ENCODE measurements at regions not wholly inside any gene's neighbourhood (a gene's known extent, or its start where the extent isn't known, plus 50 kb on each side); places are given as distances from the start of the nearest gene placed in this dataset.

- TF ChIP-seq PPARA (CRISPR knock-in tag; IDR thresholded peaks at IDR 0.05; ENCODE audit: borderline replicate concordance) (no peak), ZFP30 (CRISPR knock-in tag; IDR thresholded peaks at IDR 0.05) (no peak), SNAI2 (CRISPR knock-in tag; IDR thresholded peaks at IDR 0.05) (no peak), ARNTL (CRISPR knock-in tag; IDR thresholded peaks at IDR 0.05; ENCODE audit: borderline replicate concordance, low read depth) (no peak), PATZ1 (CRISPR knock-in tag; IDR thresholded peaks at IDR 0.05; ENCODE audit: borderline replicate concordance) (no peak), ISL1 (CRISPR knock-in tag; IDR thresholded peaks at IDR 0.05) (no peak), ZFP3 (CRISPR knock-in tag; IDR thresholded peaks at IDR 0.05) (no peak), TSHZ2 (CRISPR knock-in tag; IDR thresholded peaks at IDR 0.05) (no peak), RARB (CRISPR knock-in tag; IDR thresholded peaks at IDR 0.05) (no peak), ZNF70 (CRISPR knock-in tag; IDR thresholded peaks at IDR 0.05) (no peak), CREB5 (CRISPR knock-in tag; IDR thresholded peaks at IDR 0.05; ENCODE audit: low read depth) (no peak), CSRNP3 (CRISPR knock-in tag; IDR thresholded peaks at IDR 0.05) (no peak)
Observed at GRCh38 chr4:56086073-56086541, 137.4 kb downstream of the CEP135 start.
